Ovary (tissue), 3 donors: ENCODE measurements at regions not wholly inside any gene's neighbourhood (a gene's known extent, or its start where the extent isn't known, plus 50 kb on each side); places are given as distances from the start of the nearest gene placed in this dataset.

Experiments
- POLR2A ChIP-seq: fragments of 450-650 bp; IDR thresholded peaks from one replicate; pipeline ENCODE4 v1.6.1; 2017; ENCODE audit warnings: antibody characterized with exemption, mild to moderate bottlenecking, moderate library complexity
- TF ChIP-seq, protein P1 (sequence below), 3 donors: fragments of 450-650 bp in 2 of 3; fragments of 200-600 bp in 1 of 3; IDR thresholded peaks; one replicate each; pipeline versions ENCODE4 v1.5.1 to v1.8.0; 2016 to 2022; ENCODE audit warnings: antibody characterized with exemption in 3 of 3, mild to moderate bottlenecking in 1 of 3
- donor health status: DM: no; HTN: no; CAD: no.

DNA sequence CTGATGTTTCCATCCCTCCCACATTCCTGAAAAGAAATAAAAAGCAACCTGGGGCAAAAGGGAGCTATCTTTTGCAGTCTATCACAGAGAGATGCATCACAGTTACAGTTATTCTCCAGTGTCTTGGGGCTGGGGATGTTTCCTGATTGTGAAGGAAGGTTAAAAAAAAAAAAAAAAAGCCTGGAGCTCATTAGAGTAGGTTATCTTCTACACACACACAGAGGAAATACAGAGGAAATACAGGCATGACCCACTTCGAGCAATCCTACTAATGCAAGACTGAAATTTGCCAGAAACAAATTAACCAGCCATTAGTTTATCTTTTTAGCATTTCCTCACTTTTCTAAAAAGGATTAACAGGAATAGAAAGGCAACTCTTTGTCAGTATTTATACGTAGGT, 89.4 kb upstream of the CLMP start:
- TF ChIP-seq, protein P1, sequence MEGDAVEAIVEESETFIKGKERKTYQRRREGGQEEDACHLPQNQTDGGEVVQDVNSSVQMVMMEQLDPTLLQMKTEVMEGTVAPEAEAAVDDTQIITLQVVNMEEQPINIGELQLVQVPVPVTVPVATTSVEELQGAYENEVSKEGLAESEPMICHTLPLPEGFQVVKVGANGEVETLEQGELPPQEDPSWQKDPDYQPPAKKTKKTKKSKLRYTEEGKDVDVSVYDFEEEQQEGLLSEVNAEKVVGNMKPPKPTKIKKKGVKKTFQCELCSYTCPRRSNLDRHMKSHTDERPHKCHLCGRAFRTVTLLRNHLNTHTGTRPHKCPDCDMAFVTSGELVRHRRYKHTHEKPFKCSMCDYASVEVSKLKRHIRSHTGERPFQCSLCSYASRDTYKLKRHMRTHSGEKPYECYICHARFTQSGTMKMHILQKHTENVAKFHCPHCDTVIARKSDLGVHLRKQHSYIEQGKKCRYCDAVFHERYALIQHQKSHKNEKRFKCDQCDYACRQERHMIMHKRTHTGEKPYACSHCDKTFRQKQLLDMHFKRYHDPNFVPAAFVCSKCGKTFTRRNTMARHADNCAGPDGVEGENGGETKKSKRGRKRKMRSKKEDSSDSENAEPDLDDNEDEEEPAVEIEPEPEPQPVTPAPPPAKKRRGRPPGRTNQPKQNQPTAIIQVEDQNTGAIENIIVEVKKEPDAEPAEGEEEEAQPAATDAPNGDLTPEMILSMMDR (IDR thresholded peaks at IDR 0.05): no peak
- no peak for TF ChIP-seq POLR2A
